Umbilical cord (tissue), 1 donor: ENCODE measurements at regions not wholly inside any gene's neighbourhood (a gene's known extent, or its start where the extent isn't known, plus 50 kb on each side); places are given as distances from the start of the nearest gene placed in this dataset.
"Not testable (repeated sequence)": the region's sequence is repeated elsewhere in the genome, so short reads cannot be mapped to it uniquely, and the experiment has no call there.

Experiments
- DNase-seq: peaks from one replicate; pipeline ENCODE4 v3.0.0-alpha.2; 2015; ENCODE audit warnings: low spot score

GRCh38 chr4:74505355-74505978 is 60.5 kb downstream of the AREG start:
- not testable (repeated sequence) for DNase-seq

- DNase-seq, result not testable (repeated sequence)
Measured at GRCh38 chr4:74509363-74509762, 64.4 kb downstream of the AREG start.

GRCh38 chr4:74516303-74516702 is 71.4 kb downstream of the AREG start:
- DNase-seq, result no peak

- DNase-seq, result no peak
Measured at GRCh38 chr4:74517996-74518395, 73.1 kb downstream of the AREG start.

- DNase-seq, result no peak
Measured at GRCh38 chr4:74522251-74522991, 77.5 kb downstream of the AREG start.

GRCh38 chr4:74523096-74523495 is 78.2 kb downstream of the AREG start:
- DNase-seq, result peak; percentile 64

- no peak for DNase-seq
Measured at GRCh38 chr4:74524985-74525384, 80.0 kb downstream of the AREG start.

GRCh38 chr4:74527049-74527448 is 82.1 kb downstream of the AREG start:
- no peak for DNase-seq

GRCh38 chr4:74528178-74528577 is 83.2 kb downstream of the AREG start:
- DNase-seq, result no peak

GRCh38 chr4:74529284-74530041 is 84.5 kb downstream of the AREG start:
- DNase-seq, result no peak

GRCh38 chr4:74531963-74532794 is 87.2 kb downstream of the AREG start:
- DNase-seq, result peak; percentile 61

GRCh38 chr4:74534121-74534520 is 89.2 kb downstream of the AREG start:
- DNase-seq, result no peak

GRCh38 chr4:74534936-74535335 is 90.0 kb downstream of the AREG start:
- DNase-seq, result no peak

- DNase-seq, result no peak
Measured at GRCh38 chr4:74535512-74535911, 90.6 kb downstream of the AREG start.

GRCh38 chr4:74536557-74536956 is 91.6 kb downstream of the AREG start:
- no peak for DNase-seq

- DNase-seq, result no peak
Measured at GRCh38 chr4:74537459-74537858, 92.5 kb downstream of the AREG start.

GRCh38 chr4:74539044-74539790 is 94.3 kb downstream of the AREG start:
- no peak for DNase-seq

- DNase-seq, result no peak
Measured at GRCh38 chr4:74540193-74540592, 95.3 kb downstream of the AREG start.

GRCh38 chr4:74541667-74542066 is 96.7 kb downstream of the AREG start:
- DNase-seq, result no peak

- DNase-seq, result no peak
Measured at GRCh38 chr4:74543231-74543781, 98.4 kb downstream of the AREG start.

- no peak for DNase-seq
Measured at GRCh38 chr4:74543983-74544382, 99.0 kb downstream of the AREG start.
